ENCODE measurements at regions not wholly inside any gene's neighbourhood (a gene's known extent, or its start where the extent isn't known, plus 50 kb on each side); places are given as distances from the start of the nearest gene placed in this dataset.

DNA sequence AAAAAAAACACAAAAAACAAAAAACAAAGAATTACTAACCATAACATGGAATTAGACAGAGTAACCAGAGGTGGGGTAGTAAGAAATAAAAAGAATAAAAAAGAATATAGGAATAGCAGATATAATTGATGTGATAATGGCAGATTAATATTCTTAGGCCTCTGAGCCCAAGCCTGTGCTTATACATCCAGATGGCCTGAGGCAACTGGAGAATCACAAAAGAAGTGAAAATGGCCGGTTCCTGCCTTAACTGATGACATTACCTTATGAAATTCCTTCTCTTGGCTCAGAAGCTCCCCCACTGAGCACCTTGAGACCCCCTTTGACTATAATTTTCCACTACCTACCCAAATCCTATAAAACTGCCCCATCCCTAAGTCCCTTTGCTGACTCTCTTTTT, 95.1 kb upstream of the MSH6 start:
- no peak for TF ChIP-seq TAF1 (IDR thresholded peaks at IDR 0.05; ENCODE audit: low read depth, low read length)
- TF ChIP-seq POLR2A (IDR thresholded peaks at IDR 0.05; ENCODE audit: low read depth, low read length) = no peak
- no peak for TF ChIP-seq POLR2AphosphoS5 (IDR thresholded peaks at IDR 0.05; ENCODE audit: low read depth, low read length)

Measured in GM12891 (cell line).